HEK293 (cell line): ENCODE measurements at regions not wholly inside any gene's neighbourhood (a gene's known extent, or its start where the extent isn't known, plus 50 kb on each side); places are given as distances from the start of the nearest gene placed in this dataset.

Experiments
- CTCF ChIA-PET: fragments of 350-600 bp; formaldehyde crosslinking; extraction: SDS; loops from one replicate; lab custom pipeline; 2021; ENCODE audit warnings: antibody characterized with exemption; lab: Yijun Ruan, JAX
- POLR2A ChIA-PET: fragments of 300-600 bp; formaldehyde crosslinking; extraction: SDS; loops from one replicate; lab custom pipeline; 2020; ENCODE audit warnings: antibody characterized with exemption, inconsistent platforms; lab: Yijun Ruan, JAX
- H3K27ac ChIP-seq: fragments of 200-500 bp; sonication (Bioruptor generic); 2 replicates; pipeline ENCODE4 v1.5.1; 2014; ENCODE audit warnings: low read depth, low read length, control low read depth, inconsistent platforms; ENCODE audit errors: extremely low read depth
- H3K36me3 ChIP-seq, 2 experiments: fragments of 200-500 bp in 1 of 2; sonication (Bioruptor generic) in 1 of 2; 1 replicate in 1 of 2; 2 replicates in 1 of 2; pipeline ENCODE4 v1.5.1; 2014 to 2017; ENCODE audit warnings: inconsistent platforms in 2 of 2, low read length in 2 of 2; ENCODE audit not compliant: control insufficient read depth in 2 of 2, insufficient read depth in 1 of 2
- H3K4me1 ChIP-seq: fragments of 200-500 bp; sonication (Bioruptor generic); 2 replicates; pipeline ENCODE4 v1.5.1; 2014; ENCODE audit warnings: mild to moderate bottlenecking, low read length, inconsistent platforms; ENCODE audit not compliant: control insufficient read depth, insufficient read depth
- H3K4me3 ChIP-seq: 2 replicates; pipeline ENCODE4 v1.5.1; 2011; ENCODE audit warnings: low read depth, mild to moderate bottlenecking, control low read depth, low read length, moderate library complexity
- H3K9me3 ChIP-seq: fragments of 200-500 bp; sonication (Bioruptor generic); 2 replicates; pipeline ENCODE4 v1.5.1; 2014; ENCODE audit warnings: low read depth, low read length, inconsistent platforms; ENCODE audit not compliant: control insufficient read depth, insufficient read depth
- GLI4 ChIP-seq: fragments of 450-650 bp; formaldehyde crosslinking; IDR thresholded peaks from 2 replicates; pipeline ENCODE4 v1.5.1; 2016; ENCODE audit warnings: missing biosample characterization, missing genetic modification characterization
- MYNN ChIP-seq: fragments of 450-650 bp; formaldehyde crosslinking; IDR thresholded peaks from 2 replicates; pipeline ENCODE4 v1.5.1; 2016; ENCODE audit warnings: missing biosample characterization, missing genetic modification characterization, borderline replicate concordance
- ZBTB17 ChIP-seq: fragments of 450-650 bp; formaldehyde crosslinking; IDR thresholded peaks from 2 replicates; pipeline ENCODE4 v1.5.1; 2016; ENCODE audit warnings: missing biosample characterization, missing genetic modification characterization
- ZEB2 ChIP-seq: fragments of 450-650 bp; formaldehyde crosslinking; IDR thresholded peaks from 2 replicates; pipeline ENCODE4 v1.5.1; 2016; ENCODE audit warnings: missing biosample characterization, missing genetic modification characterization
- ZNF132 ChIP-seq: fragments of 450-650 bp; formaldehyde crosslinking; IDR thresholded peaks from 2 replicates; pipeline ENCODE4 v1.5.1; 2017; ENCODE audit warnings: missing biosample characterization, missing genetic modification characterization, borderline replicate concordance
- ZNF138 ChIP-seq: fragments of 450-650 bp; formaldehyde crosslinking; IDR thresholded peaks from 2 replicates; pipeline ENCODE4 v1.5.1; 2016; ENCODE audit warnings: missing biosample characterization, missing genetic modification characterization, borderline replicate concordance
- ZNF324 ChIP-seq: fragments of 450-650 bp; formaldehyde crosslinking; IDR thresholded peaks from 2 replicates; pipeline ENCODE4 v1.5.1; 2016; ENCODE audit warnings: missing biosample characterization, missing genetic modification characterization
- ZNF366 ChIP-seq: fragments of 450-650 bp; formaldehyde crosslinking; conservative IDR thresholded peaks from 2 replicates; pipeline ENCODE4 v1.5.1; 2016; ENCODE audit warnings: missing biosample characterization, missing genetic modification characterization
- ZNF596 ChIP-seq: fragments of 450-650 bp; IDR thresholded peaks from 2 replicates; pipeline ENCODE4 v1.5.0; 2018; ENCODE audit warnings: missing biosample characterization, mild to moderate bottlenecking, missing genetic modification characterization, moderate library complexity
- ZNF600 ChIP-seq: fragments of 450-650 bp; formaldehyde crosslinking; IDR thresholded peaks from 2 replicates; pipeline ENCODE4 v1.5.1; 2016; ENCODE audit warnings: missing biosample characterization, missing genetic modification characterization
- ZNF623 ChIP-seq: fragments of 450-650 bp; formaldehyde crosslinking; IDR thresholded peaks from 2 replicates; pipeline ENCODE4 v1.5.1; 2016; ENCODE audit warnings: missing biosample characterization, missing genetic modification characterization
- ZNF629 ChIP-seq: fragments of 450-650 bp; formaldehyde crosslinking; IDR thresholded peaks from 2 replicates; pipeline ENCODE4 v1.5.1; 2017; ENCODE audit warnings: missing biosample characterization, missing genetic modification characterization
- ZNF830 ChIP-seq: fragments of 450-650 bp; IDR thresholded peaks from 2 replicates; pipeline ENCODE4 v1.5.0; 2018; ENCODE audit warnings: missing biosample characterization, missing genetic modification characterization, low read depth, mild to moderate bottlenecking, moderate library complexity
- TF ChIP-seq, protein P1 (sequence below): fragments of 450-650 bp; formaldehyde crosslinking; IDR thresholded peaks from 2 replicates; pipeline ENCODE4 v1.5.1; 2016; ENCODE audit warnings: missing biosample characterization, missing genetic modification characterization
- TF ChIP-seq, protein P2 (sequence below): fragments of 450-650 bp; formaldehyde crosslinking; IDR thresholded peaks from 2 replicates; pipeline ENCODE4 v1.5.1; 2016; ENCODE audit warnings: missing biosample characterization, missing genetic modification characterization
- TF ChIP-seq, protein P3 (sequence below): fragments of 450-650 bp; formaldehyde crosslinking; IDR thresholded peaks from 2 replicates; pipeline ENCODE4 v1.5.0; 2017; ENCODE audit warnings: missing biosample characterization, missing genetic modification characterization, borderline replicate concordance

DNA sequence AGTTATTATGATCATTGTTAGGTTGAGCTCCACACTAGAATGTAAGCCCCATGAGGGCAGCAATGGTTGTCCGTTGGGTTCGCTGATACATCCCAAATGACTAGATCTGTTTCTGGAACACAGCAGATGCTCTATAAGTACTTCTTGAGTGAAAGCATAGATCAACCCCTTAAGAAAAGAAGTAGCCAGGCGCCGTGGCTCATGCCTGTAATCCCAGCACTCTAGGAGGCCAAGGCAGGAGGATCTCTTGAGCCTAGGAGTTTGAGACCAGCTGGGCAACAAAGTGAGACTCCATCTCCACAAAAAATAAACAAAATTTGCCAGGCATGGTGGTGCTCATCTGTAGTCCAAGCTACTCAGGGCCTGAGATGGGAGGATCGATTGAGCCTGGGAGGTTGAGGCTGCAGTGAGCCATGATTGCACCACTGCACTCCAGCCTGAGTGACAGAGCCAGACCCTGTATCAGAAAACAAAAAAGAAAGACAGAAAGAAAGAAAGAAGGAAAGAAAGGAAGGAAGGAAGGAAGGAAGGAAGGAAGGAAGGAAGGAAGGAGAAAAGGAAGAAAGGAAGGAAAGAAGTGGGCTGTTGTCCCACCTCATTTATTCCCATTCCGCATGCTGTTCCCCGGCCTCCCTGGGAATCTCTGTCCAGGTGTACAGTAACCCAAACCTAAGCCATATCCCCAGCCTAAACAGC is 54.4 kb upstream of the RPL38 start:
- H3K27ac ChIP-seq, result no peak overlapping the region
- no peaks in the 10 kb centered on the region for H3K36me3 ChIP-seq
- TF ChIP-seq ZNF324 (tag by site-specific recombination), result no peak
- peak; percentile 85 for TF ChIP-seq ZNF366 (tag by site-specific recombination)
- ChIA-PET CTCF (interaction anchor here (0.8 to 1.2 kb wide), 3 partner anchors 28 to 64 kb away, joined by 3 read pairs; no protein-coding TSS in a partner anchor), POLR2A (no interaction called here)
- no peaks in the 10 kb centered on the region for H3K4me1 ChIP-seq
- H3K4me3 ChIP-seq, result no peak overlapping the region
- no peaks in the 10 kb centered on the region for H3K9me3 ChIP-seq

DNA sequence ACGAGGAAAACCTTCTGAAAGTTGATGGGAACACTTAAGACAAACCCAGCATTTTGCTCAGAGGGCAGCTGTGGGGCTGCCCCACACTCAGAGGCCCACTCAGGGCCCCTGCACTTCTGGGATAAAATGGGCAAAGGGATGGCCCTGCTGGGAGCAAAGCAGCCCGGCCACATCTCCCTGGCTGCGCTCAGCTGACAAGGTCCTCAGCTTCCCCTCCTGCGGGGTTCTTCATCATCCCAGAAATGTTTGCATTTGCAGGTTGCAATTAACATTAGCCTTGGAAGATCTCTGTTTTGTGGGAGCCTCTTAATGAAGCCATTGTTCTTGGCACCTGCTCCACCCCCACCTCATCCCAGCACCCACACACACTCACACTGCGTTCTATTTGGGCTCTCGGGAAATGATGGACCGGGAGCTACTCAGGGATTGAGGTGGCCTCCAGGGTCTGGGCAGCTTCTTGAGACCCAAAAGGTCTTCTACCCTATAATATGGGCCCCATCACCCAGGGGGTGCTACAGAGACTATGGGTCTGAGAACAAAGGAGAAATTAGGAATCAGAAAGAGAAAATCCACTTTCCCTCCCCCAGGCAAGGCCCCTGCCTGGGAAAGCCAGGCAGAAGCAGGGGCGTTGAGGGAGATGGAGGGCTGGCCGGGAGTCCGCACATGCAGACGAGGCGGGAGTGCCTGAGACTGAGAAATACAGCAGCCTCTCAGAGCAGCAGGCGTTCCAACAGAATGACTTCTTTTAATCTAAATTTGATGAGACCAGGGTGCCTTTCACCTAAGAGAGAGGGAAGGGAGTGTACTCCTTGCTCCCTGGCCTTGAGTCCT is 53.7 kb upstream of the RPL38 start:
- H3K9me3 ChIP-seq, result no peaks in the 10 kb centered on the region
- no peaks in the 10 kb centered on the region for H3K4me1 ChIP-seq
- no peak for TF ChIP-seq ZNF600
- no peak for TF ChIP-seq ZNF132
- no peak for TF ChIP-seq ZNF596
- TF ChIP-seq MYNN (tag by site-specific recombination), result no peak
- no peak for TF ChIP-seq ZEB2
- no peak for TF ChIP-seq ZBTB17 (tag by site-specific recombination)
- no peak for TF ChIP-seq ZNF830 (tag by site-specific recombination)
- TF ChIP-seq, protein P1, sequence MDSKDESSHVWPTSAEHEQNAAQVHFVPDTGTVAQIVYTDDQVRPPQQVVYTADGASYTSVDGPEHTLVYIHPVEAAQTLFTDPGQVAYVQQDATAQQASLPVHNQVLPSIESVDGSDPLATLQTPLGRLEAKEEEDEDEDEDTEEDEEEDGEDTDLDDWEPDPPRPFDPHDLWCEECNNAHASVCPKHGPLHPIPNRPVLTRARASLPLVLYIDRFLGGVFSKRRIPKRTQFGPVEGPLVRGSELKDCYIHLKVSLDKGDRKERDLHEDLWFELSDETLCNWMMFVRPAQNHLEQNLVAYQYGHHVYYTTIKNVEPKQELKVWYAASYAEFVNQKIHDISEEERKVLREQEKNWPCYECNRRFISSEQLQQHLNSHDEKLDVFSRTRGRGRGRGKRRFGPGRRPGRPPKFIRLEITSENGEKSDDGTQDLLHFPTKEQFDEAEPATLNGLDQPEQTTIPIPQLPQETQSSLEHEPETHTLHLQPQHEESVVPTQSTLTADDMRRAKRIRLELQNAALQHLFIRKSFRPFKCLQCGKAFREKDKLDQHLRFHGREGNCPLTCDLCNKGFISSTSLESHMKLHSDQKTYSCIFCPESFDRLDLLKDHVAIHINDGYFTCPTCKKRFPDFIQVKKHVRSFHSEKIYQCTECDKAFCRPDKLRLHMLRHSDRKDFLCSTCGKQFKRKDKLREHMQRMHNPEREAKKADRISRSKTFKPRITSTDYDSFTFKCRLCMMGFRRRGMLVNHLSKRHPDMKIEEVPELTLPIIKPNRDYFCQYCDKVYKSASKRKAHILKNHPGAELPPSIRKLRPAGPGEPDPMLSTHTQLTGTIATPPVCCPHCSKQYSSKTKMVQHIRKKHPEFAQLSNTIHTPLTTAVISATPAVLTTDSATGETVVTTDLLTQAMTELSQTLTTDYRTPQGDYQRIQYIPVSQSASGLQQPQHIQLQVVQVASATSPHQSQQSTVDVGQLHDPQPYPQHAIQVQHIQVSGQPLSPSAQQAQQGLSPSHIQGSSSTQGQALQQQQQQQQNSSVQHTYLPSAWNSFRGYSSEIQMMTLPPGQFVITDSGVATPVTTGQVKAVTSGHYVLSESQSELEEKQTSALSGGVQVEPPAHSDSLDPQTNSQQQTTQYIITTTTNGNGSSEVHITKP (tag by site-specific recombination), result no peak
- TF ChIP-seq, protein P2, sequence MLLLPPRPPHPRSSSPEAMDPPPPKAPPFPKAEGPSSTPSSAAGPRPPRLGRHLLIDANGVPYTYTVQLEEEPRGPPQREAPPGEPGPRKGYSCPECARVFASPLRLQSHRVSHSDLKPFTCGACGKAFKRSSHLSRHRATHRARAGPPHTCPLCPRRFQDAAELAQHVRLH (tag by site-specific recombination), result no peak
- H3K4me3 ChIP-seq, result no peak overlapping the region
- CTCF ChIA-PET, result interaction anchor here (1.2 kb wide), 1 partner anchor 60 kb away, joined by 3 read pairs; no protein-coding TSS in a partner anchor
- H3K27ac ChIP-seq, result no peak overlapping the region
- H3K36me3 ChIP-seq, result no peaks in the 10 kb centered on the region
- POLR2A ChIA-PET, result no interaction called here

DNA sequence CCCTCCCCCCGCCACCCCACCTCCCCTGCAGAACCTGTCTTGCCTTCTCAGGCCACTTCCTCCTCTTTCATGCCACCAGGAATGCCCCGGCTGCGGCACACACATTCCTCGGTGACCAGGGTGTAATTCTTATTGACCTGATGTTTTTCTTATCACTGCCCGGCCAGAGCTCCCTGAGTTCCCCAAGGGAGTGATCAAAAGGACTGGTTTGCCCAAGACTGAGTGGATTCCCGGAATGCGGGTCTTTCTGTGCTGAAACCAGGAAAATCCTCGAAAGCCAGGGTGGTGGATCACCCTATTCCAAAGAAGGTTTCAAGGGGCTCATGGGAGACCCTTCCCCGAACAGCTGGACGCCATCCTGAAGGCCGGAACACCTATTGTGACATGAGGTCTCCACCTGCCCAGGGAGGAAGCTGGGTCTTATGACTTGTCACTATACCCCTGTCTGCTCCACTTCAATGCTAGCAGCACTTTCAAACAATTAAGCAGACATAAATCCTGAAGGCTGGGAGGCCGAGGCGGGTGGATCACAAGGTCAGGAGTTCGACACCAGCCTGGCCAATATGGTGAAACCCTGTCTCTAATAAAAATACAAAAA is 53.0 kb upstream of the RPL38 start:
- no peak overlapping the region for H3K27ac ChIP-seq
- H3K36me3 ChIP-seq, result no peaks in the 10 kb centered on the region
- H3K4me1 ChIP-seq, result no peaks in the 10 kb centered on the region
- TF ChIP-seq ZNF138 (tag by site-specific recombination) (no peak), GLI4 (no peak), ZNF629 (tag by site-specific recombination) (no peak), ZNF623 (tag by site-specific recombination) (no peak)
- TF ChIP-seq, protein P3, sequence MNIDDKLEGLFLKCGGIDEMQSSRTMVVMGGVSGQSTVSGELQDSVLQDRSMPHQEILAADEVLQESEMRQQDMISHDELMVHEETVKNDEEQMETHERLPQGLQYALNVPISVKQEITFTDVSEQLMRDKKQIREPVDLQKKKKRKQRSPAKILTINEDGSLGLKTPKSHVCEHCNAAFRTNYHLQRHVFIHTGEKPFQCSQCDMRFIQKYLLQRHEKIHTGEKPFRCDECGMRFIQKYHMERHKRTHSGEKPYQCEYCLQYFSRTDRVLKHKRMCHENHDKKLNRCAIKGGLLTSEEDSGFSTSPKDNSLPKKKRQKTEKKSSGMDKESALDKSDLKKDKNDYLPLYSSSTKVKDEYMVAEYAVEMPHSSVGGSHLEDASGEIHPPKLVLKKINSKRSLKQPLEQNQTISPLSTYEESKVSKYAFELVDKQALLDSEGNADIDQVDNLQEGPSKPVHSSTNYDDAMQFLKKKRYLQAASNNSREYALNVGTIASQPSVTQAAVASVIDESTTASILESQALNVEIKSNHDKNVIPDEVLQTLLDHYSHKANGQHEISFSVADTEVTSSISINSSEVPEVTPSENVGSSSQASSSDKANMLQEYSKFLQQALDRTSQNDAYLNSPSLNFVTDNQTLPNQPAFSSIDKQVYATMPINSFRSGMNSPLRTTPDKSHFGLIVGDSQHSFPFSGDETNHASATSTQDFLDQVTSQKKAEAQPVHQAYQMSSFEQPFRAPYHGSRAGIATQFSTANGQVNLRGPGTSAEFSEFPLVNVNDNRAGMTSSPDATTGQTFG (tag by site-specific recombination), result no peak
- no peaks in the 10 kb centered on the region for H3K9me3 ChIP-seq
- CTCF ChIA-PET, result interaction anchor here (1.2 kb wide), 1 partner anchor 61 kb away, joined by 3 read pairs; no protein-coding TSS in a partner anchor
- POLR2A ChIA-PET, result interaction anchor here (0.7 kb wide), 1 partner anchor 41 kb away, joined by 3 read pairs; no protein-coding TSS in a partner anchor
- no peak overlapping the region for H3K4me3 ChIP-seq
